OCI-LY1 (cell line): ENCODE measurements at regions not wholly inside any gene's neighbourhood (a gene's known extent, or its start where the extent isn't known, plus 50 kb on each side); places are given as distances from the start of the nearest gene placed in this dataset.

Experiments
- H2AFZ ChIP-seq: fragments of 200-600 bp; sonication (generic), shearing (Covaris generic); 2 replicates; pipeline ENCODE4 v1.6.0; 2014; ENCODE audit warnings: antibody characterized with exemption, mild to moderate bottlenecking, low read length
- H3F3A ChIP-seq: fragments of 200-600 bp; sonication (generic), shearing (Covaris generic); 2 replicates; pipeline ENCODE4 v1.6.0; 2014; ENCODE audit warnings: mild to moderate bottlenecking, antibody characterized with exemption, low read length, moderate library complexity; ENCODE audit not compliant: insufficient read depth
- H3K27ac ChIP-seq: fragments of 200-600 bp; sonication (generic); 2 replicates; pipeline ENCODE4 v1.5.1; 2014; ENCODE audit warnings: low read length, mixed run types, mild to moderate bottlenecking, low read depth; ENCODE audit not compliant: poor library complexity, severe bottlenecking
- H3K27me3 ChIP-seq: fragments of 200-600 bp; sonication (generic); 2 replicates; pipeline ENCODE4 v1.6.0; 2014; ENCODE audit warnings: antibody characterized with exemption, mild to moderate bottlenecking, low read length, moderate library complexity; ENCODE audit not compliant: insufficient read depth
- H3K36me3 ChIP-seq: fragments of 200-600 bp; sonication (generic); 2 replicates; pipeline ENCODE4 v1.6.1; 2014; ENCODE audit warnings: mild to moderate bottlenecking, antibody characterized with exemption, low read length, moderate library complexity, mixed read lengths; ENCODE audit not compliant: insufficient read depth
- H3K4me1 ChIP-seq: fragments of 200-600 bp; sonication (generic); 2 replicates; pipeline ENCODE4 v1.5.1; 2014; ENCODE audit warnings: mild to moderate bottlenecking, low read length, moderate library complexity; ENCODE audit not compliant: insufficient read depth, severe bottlenecking
- H3K4me2 ChIP-seq: fragments of 200-600 bp; sonication (generic), shearing (Covaris generic); 2 replicates; pipeline ENCODE4 v1.6.1; 2014; ENCODE audit warnings: low read length
- H3K4me3 ChIP-seq: fragments of 200-600 bp; sonication (generic); 2 replicates; pipeline ENCODE4 v1.5.1; 2014; ENCODE audit warnings: low read length, low read depth, mild to moderate bottlenecking, mixed read lengths; ENCODE audit not compliant: poor library complexity, severe bottlenecking
- H3K79me2 ChIP-seq: fragments of 200-600 bp; shearing (Covaris generic); 2 replicates; pipeline ENCODE4 v1.6.1; 2016; ENCODE audit warnings: mixed run types, low read length, mixed read lengths; ENCODE audit not compliant: insufficient read depth
- H3K9ac ChIP-seq: fragments of 200-600 bp; sonication (generic), shearing (Covaris generic); 2 replicates; pipeline ENCODE4 v1.6.1; 2014; ENCODE audit warnings: mild to moderate bottlenecking, low read length, mixed read lengths
- H3K9me2 ChIP-seq: fragments of 200-600 bp; sonication (generic), shearing (Covaris generic); 2 replicates; pipeline ENCODE4 v1.6.1; 2014; ENCODE audit warnings: low read depth, mild to moderate bottlenecking, low read length, mixed read lengths
- H3K9me3 ChIP-seq: fragments of 200-600 bp; shearing (Covaris generic); 2 replicates; pipeline ENCODE4 v1.6.1; 2014; ENCODE audit warnings: low read length, mixed read lengths
- H4K20me1 ChIP-seq: fragments of 200-600 bp; sonication (generic), shearing (Covaris generic); 2 replicates; pipeline ENCODE4 v1.6.0; 2016; ENCODE audit warnings: mild to moderate bottlenecking, low read length; ENCODE audit not compliant: insufficient read depth
- CTCF ChIP-seq: fragments of 200-600 bp; sonication (generic), shearing (Covaris generic); IDR thresholded peaks from 2 replicates; pipeline ENCODE4 v1.5.1; 2017; ENCODE audit warnings: mild to moderate bottlenecking, antibody characterized with exemption, low read length, moderate library complexity, mixed read lengths
- EZH2 ChIP-seq: fragments of 200-600 bp; sonication (generic), shearing (Covaris generic); IDR thresholded peaks from 2 replicates; pipeline ENCODE4 v1.8.0; 2017; ENCODE audit warnings: borderline replicate concordance, mixed run types, mild to moderate bottlenecking, antibody characterized with exemption, low read length, moderate library complexity, mixed read lengths

DNA sequence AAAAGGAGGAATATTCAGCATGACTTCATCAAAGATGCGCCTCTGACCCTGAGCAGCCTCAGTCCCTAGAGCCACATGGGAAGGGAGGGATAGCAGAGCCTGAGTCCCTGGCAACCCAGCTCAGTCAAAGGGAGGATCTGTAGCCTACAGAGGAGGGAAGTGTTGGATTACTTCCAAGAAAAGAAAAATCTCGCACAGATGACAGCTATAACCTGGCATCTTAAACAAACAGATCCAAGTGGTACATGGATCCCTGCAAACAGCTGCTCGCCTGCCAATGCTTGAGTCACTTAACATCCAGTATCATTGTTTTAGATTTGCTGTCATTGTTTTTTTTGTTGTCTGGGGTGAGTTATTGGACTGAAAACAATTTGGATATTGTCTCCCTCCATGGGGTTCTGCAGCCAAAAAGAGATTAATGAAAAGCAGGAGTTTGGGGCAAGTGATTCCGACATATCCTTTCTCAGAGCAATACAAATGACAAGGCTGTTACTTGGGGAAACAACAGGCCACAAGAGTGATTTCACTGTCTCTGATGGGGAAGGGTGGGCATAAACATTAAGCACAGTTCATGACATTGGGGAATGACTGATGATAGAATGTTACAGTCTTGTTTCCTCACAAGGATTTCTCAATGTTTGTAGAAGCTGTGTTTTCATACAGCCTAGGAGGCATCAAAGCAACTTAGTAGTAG is 153.5 kb upstream of the KIF2A start:
- Histone ChIP-seq H3K4me3 (no peak overlapping the region), H3K4me1 (no peaks in the 10 kb centered on the region), H3F3A (no peaks in the 10 kb centered on the region), H3K27me3 (no peaks in the 10 kb centered on the region), H3K9me3 (no peaks in the 10 kb centered on the region), H3K79me2 (no peaks in the 10 kb centered on the region), H3K9ac (no peak overlapping the region), H4K20me1 (no peaks in the 10 kb centered on the region), H3K36me3 (no peaks in the 10 kb centered on the region), H3K9me2 (no peaks in the 10 kb centered on the region), H3K27ac (no peak overlapping the region), H2AFZ (no peak overlapping the region), H3K4me2 (no peak overlapping the region)
- TF ChIP-seq EZH2 (no peak), CTCF (no peak)

- Histone ChIP-seq H3K9me3 (no peaks in the 10 kb centered on the region), H3K27me3 (no peaks in the 10 kb centered on the region), H3K79me2 (no peaks in the 10 kb centered on the region), H4K20me1 (no peaks in the 10 kb centered on the region), H3F3A (no peaks in the 10 kb centered on the region), H3K4me2 (no peak overlapping the region), H3K9ac (no peak overlapping the region), H2AFZ (no peak overlapping the region), H3K4me3 (no peak overlapping the region), H3K9me2 (no peaks in the 10 kb centered on the region), H3K4me1 (no peaks in the 10 kb centered on the region), H3K36me3 (no peaks in the 10 kb centered on the region), H3K27ac (no peak overlapping the region)
- TF ChIP-seq EZH2 (no peak), CTCF (no peak)
Measured at GRCh38 chr5:62154758-62155157, 151.2 kb upstream of the KIF2A start.

DNA sequence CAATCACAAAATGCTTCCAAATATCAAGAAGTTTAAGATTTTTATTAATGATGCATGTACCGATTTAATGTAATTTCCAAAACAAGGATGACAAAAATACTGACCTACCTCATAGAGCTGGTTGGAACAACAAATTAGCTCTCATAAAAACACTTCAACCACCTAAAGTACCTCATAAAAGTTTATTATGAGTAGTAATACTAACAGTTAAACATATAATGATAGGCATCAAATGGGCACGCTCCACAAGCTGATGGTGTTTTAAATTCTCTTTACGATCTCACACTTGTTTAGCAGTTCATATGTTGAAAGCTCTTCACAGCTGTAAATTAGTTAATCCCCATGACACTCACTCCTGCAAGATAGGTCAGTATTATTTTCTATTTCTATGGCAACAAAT is 150.0 kb upstream of the KIF2A start:
- no peak overlapping the region for H3K9ac ChIP-seq
- no peaks in the 10 kb centered on the region for H3K36me3 ChIP-seq
- H3K79me2 ChIP-seq: no peaks in the 10 kb centered on the region
- no peak overlapping the region for H3K4me3 ChIP-seq
- no peaks in the 10 kb centered on the region for H3K9me3 ChIP-seq
- H3K27ac ChIP-seq: no peak overlapping the region
- H3K27me3 ChIP-seq: no peaks in the 10 kb centered on the region
- TF ChIP-seq CTCF (no peak), EZH2 (no peak)
- no peak overlapping the region for H3K4me2 ChIP-seq
- H2AFZ ChIP-seq: no peak overlapping the region
- H3K4me1 ChIP-seq: no peaks in the 10 kb centered on the region
- H4K20me1 ChIP-seq: no peaks in the 10 kb centered on the region
- no peaks in the 10 kb centered on the region for H3K9me2 ChIP-seq
- no peaks in the 10 kb centered on the region for H3F3A ChIP-seq
